Stomach (tissue), 8 donors: ENCODE measurements at regions not wholly inside any gene's neighbourhood (a gene's known extent, or its start where the extent isn't known, plus 50 kb on each side); places are given as distances from the start of the nearest gene placed in this dataset.

ENCODE experiments used
- DNase-seq, 2 donors: peaks; one replicate each; pipeline versions ENCODE4 v3.0.0 to v3.0.0-alpha.2; 2013 to 2019
- H3K27ac ChIP-seq, 5 donors: fragments of 200-600 bp in 4 of 5; sonication (generic) in 4 of 5; one replicate each; pipeline ENCODE4 v1.5.1; 2013 to 2019; ENCODE audit warnings: mild to moderate bottlenecking in 1 of 5, moderate library complexity in 1 of 5
- H3K27me3 ChIP-seq, 3 donors: fragments of 200-600 bp; sonication (generic); one replicate each; pipeline ENCODE4 v1.5.1; 2017 to 2019; ENCODE audit warnings: mixed run types in 1 of 3
- H3K36me3 ChIP-seq, 4 donors: fragments of 200-600 bp; sonication (generic); 1 replicate in 3 of 4; 2 replicates in 1 of 4; pipeline ENCODE4 v1.5.1; 2016 to 2019
- H3K4me1 ChIP-seq, 4 donors: fragments of 200-600 bp; sonication (generic); one replicate each; pipeline ENCODE4 v1.5.1; 2016 to 2019
- H3K4me3 ChIP-seq, 4 donors: fragments of 200-600 bp; sonication (generic) in 3 of 4; one replicate each; pipeline ENCODE4 v1.5.1; 2016 to 2019; ENCODE audit warnings: mild to moderate bottlenecking in 1 of 4
- H3K9me3 ChIP-seq, 4 donors: fragments of 200-600 bp; sonication (generic); one replicate each; pipeline ENCODE4 v1.5.1; 2016 to 2019
- CTCF ChIP-seq, 7 experiments: fragments of 450-650 bp in 4 of 7; fragments of 200-600 bp in 3 of 7; sonication (generic) in 3 of 7; IDR thresholded peaks; one replicate each; pipeline ENCODE4 v1.5.1; 2016 to 2019; ENCODE audit warnings: antibody characterized with exemption in 7 of 7, control low read depth in 2 of 7, mild to moderate bottlenecking in 1 of 7
- EP300 ChIP-seq: sonication (generic); formaldehyde crosslinking; IDR thresholded peaks from one replicate; pipeline ENCODE4 v1.6.1; 2017; ENCODE audit warnings: antibody characterized with exemption
- POLR2A ChIP-seq, 4 donors: fragments of 450-650 bp; IDR thresholded peaks; one replicate each; pipeline ENCODE4 v1.6.1; 2016; ENCODE audit warnings: antibody characterized with exemption in 4 of 4, control low read depth in 2 of 4, mild to moderate bottlenecking in 1 of 4, moderate library complexity in 1 of 4
- POLR2AphosphoS5 ChIP-seq, 3 donors: sonication (generic); formaldehyde crosslinking; IDR thresholded peaks; one replicate each; pipeline ENCODE4 v1.6.1; 2016; ENCODE audit warnings: antibody characterized with exemption in 3 of 3
- WGBS, 5 donors: extraction: QIAGEN DNeasy Blood & Tissue Kit in 3 of 5; methylation state at CpG; one replicate each; pipeline versions ENCODE4 v1.1.5 to v1.1.7; 2013 to 2018; 5-methylcytosine and 5-hydroxymethylcytosine counted together
- intact Hi-C: fragments of 100-400 bp; cut with DNase I; formaldehyde crosslinking; loops from one replicate; pipeline ENCODE4 v1.15.1; 2023; ENCODE audit warnings: low total_unique reads
- donor health status: healthy with polysubstance abuse.
- donor health status: Bipolar disorder and iron deficiency.
- donor health status: healthy.

- Histone ChIP-seq H3K9me3 (no peaks in the 10 kb centered on the region), H3K27ac (no peak overlapping the region), H3K36me3 (no peaks in the 10 kb centered on the region), H3K4me1 (peaks cover 0 to 10% (median 1%) of the 10 kb centered on the region in 4 donors), H3K27me3 (no peaks in the 10 kb centered on the region), H3K4me3 (no peak overlapping the region)
- TF ChIP-seq POLR2A (IDR thresholded peaks at IDR 0.05): no peak
- TF ChIP-seq CTCF (IDR thresholded peaks at IDR 0.05): no peak
- no peak for TF ChIP-seq EP300
- no peak for TF ChIP-seq POLR2AphosphoS5 (IDR thresholded peaks at IDR 0.05)
- intact Hi-C loops: no loop called here
- no peak for DNase-seq
- WGBS, 5 donors: 78 to 90% (median 83%) methylated on average over 3 of the region's 3 CpGs
Measured at GRCh38 chr2:16119741-16120140, 179.4 kb downstream of the MYCN start.

DNA sequence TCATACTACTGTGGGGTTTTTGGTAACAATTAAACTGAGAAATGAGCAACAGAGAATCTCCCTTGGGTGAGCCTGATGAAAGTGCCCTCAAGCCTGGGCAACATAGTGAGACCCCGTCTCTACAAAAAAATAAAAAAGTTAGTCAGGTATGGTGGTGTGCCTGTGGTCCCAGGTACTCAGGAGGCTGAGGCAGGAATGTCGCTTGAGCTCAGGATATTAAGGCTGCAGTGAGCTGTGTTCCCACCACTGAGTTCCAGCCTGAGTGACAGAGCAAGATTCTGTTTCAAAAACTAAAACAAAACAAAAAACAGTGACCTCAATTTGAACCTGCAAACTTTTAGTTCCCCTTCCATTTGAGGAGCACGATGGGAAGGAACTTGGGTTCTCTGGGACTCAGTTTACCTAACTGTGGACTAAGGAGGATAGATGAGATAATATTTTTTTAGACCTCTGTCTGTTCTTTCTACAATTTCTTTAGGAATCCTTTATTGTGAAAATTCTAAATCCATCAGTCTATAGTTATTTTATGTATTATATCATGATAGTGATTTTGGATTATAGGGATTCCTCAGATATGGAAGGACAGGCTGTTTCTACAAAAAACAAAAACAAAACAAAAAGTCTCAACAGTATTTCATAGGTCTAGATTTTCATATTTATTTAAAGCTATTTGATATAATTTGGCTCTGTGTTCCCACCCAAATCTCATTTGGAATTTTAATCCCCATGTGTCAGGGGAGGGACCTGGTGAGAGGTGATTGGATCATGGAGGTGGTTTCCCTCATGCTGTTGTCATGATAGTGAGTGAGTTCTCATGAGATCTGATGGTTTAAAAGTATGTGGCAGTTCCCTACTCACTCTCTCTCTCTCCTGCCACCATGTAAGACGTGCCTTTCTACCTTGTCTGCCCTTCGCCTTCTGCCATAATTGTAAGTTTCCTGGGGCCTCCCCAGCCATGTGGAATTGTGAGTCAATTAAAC is 178.6 kb downstream of the MYCN start:
- Histone ChIP-seq H3K27ac (no peak overlapping the region), H3K36me3 (no peaks in the 10 kb centered on the region), H3K4me1 (peaks cover 0 to 12% (median 3%) of the 10 kb centered on the region in 4 donors), H3K9me3 (no peaks in the 10 kb centered on the region), H3K4me3 (no peak overlapping the region), H3K27me3 (no peaks in the 10 kb centered on the region)
- intact Hi-C loops: no loop called here
- TF ChIP-seq CTCF (IDR thresholded peaks at IDR 0.05): no peak
- no peak for TF ChIP-seq POLR2AphosphoS5 (IDR thresholded peaks at IDR 0.05)
- no peak for TF ChIP-seq EP300
- no peak for TF ChIP-seq POLR2A (IDR thresholded peaks at IDR 0.05)
- DNase-seq: no peak
- WGBS, 5 donors: 87 to 91% (median 89%) methylated on average over 5 of the region's 5 CpGs

DNA sequence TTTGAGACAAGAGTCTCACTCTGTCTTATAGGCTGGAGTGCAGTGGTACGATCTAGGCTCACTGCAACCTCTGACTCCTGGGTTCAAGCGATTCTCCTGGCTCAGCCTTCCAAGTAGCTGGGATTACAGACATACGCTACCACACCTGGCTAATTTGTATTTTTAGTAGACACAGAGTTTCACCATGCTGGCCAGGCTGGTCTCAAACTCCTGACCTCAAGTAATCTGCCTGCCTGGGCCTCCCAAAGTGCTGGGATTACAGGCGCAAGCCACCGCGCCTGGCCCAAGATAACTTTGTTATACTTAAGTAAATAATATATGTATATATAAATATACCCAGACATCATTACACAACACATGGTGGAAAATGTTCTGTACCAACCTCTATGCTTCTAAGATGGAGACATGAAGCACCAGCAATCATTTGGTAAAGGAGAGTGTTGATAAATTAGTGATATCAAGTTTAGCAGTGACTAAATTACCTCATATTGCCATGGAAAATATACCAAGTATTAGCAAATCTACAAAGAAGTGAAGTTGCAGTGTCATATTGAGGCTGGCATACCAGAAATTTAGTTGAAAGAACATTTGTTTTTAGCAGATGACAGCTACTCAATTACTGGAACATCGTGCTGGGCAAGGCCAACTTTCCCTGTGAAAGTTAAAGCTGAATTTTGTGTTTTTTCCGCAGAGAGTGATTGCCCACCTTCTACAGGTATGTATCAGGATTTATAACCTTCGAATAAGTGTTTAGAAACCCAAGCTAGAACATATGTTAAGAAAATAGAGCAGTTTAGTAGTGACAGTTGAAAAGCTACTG is 177.7 kb downstream of the MYCN start:
- no peaks in the 10 kb centered on the region for H3K27me3 ChIP-seq
- DNase-seq: no peak
- no peak overlapping the region for H3K4me3 ChIP-seq
- no peaks in the 10 kb centered on the region for H3K9me3 ChIP-seq
- WGBS, 5 donors: 70 to 90% (median 77%) methylated on average over 8 to 9 of the region's 9 CpGs
- peaks cover 0 to 12% (median 3%) of the 10 kb centered on the region in 4 donors for H3K4me1 ChIP-seq
- no peaks in the 10 kb centered on the region for H3K36me3 ChIP-seq
- intact Hi-C loops: no loop called here
- H3K27ac ChIP-seq: no peak overlapping the region
- TF ChIP-seq POLR2A (IDR thresholded peaks at IDR 0.05) (no peak), CTCF (IDR thresholded peaks at IDR 0.05) (no peak), POLR2AphosphoS5 (IDR thresholded peaks at IDR 0.05) (no peak), EP300 (no peak)

GRCh38 chr2:16117021-16117700 is 176.8 kb downstream of the MYCN start:
- peaks cover 0 to 12% (median 3%) of the 10 kb centered on the region in 4 donors for H3K4me1 ChIP-seq
- WGBS, 5 donors: 75 to 93% (median 86%) methylated on average over 9 of the region's 9 CpGs
- no peak overlapping the region for H3K27ac ChIP-seq
- no peaks in the 10 kb centered on the region for H3K9me3 ChIP-seq
- H3K4me3 ChIP-seq: no peak overlapping the region
- H3K36me3 ChIP-seq: no peaks in the 10 kb centered on the region
- TF ChIP-seq CTCF (IDR thresholded peaks at IDR 0.05) (no peak), EP300 (no peak), POLR2AphosphoS5 (IDR thresholded peaks at IDR 0.05) (no peak), POLR2A (IDR thresholded peaks at IDR 0.05) (no peak)
- intact Hi-C loops: no loop called here
- no peaks in the 10 kb centered on the region for H3K27me3 ChIP-seq
- no peak for DNase-seq
